Stimulated activated naive CD8-positive, alpha-beta T cell treated with anti-CD3 and anti-CD28 coated beads, Interleukin-15, Interleukin-2, amounts not matched to agents 100 U/mL and 50 U/mL, for 24 hours (primary cell): ENCODE measurements at regions not wholly inside any gene's neighbourhood (a gene's known extent, or its start where the extent isn't known, plus 50 kb on each side); places are given as distances from the start of the nearest gene placed in this dataset.

Experiments used
- ATAC-seq: fragments of 150-1000 bp; cut with Tn5 transposase; one replicate; pipeline ENCODE4 v1.10.0; 2021
- DNase-seq: peaks from one replicate; pipeline ENCODE4 v3.0.0; 2021

DNA sequence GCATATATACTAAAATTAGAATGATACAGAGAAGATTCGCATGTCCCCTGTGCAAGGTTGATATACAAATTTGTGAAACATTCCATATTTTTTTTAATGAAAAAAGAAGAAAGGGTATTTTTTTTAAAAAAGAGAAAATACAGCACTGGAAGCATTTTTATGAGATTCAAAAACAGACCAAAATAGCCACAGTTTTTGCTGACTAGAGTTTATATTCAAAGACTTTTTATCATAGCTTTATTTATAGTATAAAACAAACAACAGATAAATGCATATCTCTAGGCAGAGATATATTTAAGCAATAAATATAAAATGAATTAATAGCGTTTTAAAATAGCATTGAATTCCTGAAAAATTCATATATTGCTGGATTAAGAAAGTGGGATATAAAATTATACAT, 436.5 kb upstream of the ACVR2A start:
- ATAC-seq (no peak), DNase-seq (no peak)

DNA sequence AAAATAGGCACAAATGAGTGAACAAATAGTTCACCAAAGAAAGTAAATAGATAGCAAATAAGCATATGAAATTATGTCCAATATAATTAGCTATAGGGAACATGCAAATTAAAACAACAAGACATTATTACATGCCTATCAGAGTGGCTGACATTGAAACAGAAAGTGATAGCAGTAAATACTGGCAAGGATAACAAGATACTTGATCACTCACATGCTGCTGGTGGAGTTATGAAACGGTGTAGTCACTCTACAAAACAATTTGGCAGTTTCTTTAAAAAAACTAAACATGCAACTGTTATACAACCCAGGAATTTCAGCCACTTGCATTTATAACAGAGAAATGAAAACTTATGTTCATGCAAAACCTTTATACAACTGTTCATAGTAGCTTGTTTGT, 439.2 kb upstream of the ACVR2A start:
- DNase-seq (no peak), ATAC-seq (no peak)

DNA sequence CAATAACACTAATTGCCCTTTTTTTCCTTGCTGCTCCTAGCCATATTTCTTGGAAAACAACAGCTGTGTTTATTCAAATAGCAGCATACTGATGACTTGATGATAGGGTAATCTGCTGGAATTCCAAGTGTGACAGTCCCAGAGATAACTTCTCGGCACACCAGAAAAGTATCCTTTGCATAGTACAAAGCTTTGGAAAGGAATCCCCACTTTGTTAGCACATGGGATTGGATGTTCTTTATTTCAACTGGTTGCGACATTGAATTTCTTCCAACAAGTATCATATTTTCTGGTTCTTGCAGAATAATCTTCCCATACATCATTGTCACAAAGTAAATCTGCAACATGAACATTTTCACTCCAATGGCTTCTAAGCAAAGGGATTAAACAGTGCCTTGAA, 445.8 kb upstream of the ACVR2A start:
- no peak for DNase-seq
- no peak for ATAC-seq

DNA sequence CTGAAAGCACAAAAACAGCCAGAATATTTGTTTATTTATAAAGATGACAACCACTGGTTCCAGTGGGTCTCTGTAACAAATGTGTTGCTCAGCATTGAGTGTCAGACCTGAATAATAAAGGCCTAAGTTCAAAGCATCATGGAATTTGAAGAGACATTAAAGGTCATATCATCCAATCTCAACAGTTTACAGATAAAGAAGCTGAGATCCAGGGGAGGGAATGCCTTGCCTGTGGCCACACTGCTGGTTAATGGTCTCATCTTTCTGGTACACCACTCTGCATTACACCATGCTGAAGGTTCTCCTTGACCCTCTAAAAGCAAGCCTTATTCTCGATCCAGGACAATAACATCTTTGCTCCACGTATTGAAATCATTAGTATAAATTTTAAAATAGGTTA, 446.5 kb upstream of the ACVR2A start:
- ATAC-seq: no peak
- DNase-seq: no peak

DNA sequence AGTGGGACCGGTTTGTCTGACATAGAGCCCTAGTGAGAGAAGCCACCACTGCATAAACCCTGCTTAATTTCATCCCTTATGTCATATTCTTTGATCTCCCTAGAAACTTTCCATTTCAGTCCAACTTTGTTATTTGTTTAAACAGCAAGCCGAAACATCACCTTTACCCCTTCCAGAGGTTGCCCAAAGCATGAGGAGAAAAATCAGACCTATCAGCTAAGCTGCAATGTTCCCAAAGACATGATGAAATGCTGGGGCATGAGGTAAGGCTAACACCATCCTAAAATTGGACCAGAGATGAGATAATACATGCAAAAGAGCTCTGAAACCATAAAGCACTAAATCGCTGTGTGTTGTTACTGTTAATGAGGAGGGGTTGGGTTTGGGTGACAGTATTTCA, 447.9 kb upstream of the ACVR2A start:
- DNase-seq: no peak
- ATAC-seq: no peak

DNA sequence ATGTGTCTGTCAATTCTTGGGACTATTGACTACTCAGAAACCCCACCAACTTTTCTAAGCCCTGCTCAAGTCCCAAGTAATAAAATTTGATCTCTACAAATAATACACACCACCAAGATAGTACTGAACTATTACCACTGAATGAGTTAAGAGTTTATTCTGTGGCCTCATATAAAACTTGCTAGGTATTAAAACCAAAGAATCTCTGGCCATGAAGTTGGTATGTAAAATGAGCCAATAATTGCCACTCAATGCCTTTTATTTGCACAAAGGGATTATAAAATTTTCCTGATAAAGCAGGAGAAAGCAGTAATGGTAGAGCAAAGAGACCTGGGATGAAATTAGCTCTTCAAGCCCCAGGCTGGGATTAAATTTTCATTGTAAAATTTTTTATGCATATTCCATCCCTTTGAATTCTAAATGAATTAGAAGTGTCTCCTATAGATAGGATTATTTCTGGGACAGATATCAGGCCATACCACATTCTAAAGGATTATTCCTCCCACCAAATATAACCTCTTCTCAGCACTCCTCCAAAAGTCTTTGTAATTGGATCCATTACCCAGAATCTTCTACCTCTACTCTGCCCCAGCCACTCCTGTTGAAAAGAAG, 450.5 kb upstream of the ACVR2A start:
- no peak for DNase-seq
- ATAC-seq: no peak

DNA sequence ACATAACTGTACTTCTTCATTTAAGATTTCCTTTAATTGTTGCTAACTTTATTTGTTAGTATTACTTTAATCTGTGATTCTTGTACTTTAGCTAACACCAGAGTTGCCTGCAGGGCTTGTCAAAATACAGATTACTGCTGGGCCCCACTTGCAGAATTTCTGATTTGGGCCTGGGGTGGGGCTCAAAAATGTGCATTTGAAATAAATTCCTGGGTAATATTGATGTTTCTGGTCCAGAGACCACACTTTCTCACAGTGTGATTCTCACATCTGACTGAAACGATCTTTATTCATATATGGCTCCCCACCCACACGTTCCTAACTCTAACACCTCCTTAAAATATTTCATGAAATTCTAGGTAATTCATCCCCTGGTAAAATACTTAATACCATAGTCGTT, 452.6 kb upstream of the ACVR2A start:
- ATAC-seq: no peak

DNA sequence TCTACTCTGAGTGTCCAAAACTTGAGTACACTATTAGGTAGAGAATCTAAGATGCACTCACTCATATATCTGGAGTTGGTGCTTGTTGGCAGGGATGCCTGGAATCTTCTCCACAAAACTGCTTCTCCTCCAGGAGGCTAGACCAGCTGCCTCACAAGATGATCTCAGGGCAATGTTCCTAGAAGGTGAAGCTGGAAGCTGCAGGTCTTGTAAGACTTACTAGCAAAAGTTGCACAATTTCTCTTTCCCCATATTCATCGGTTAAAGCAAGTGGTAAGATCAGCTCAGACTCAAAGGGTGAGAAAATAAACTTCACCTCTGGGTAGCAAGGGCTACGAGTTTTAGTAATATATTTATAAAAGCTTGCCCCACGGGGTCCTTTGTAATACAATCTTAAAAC, 454.4 kb upstream of the ACVR2A start:
- no peak for ATAC-seq
- DNase-seq: no peak

More for the DNA sequence above, 452.6 kb upstream of the ACVR2A start:
- DNase-seq: no peak

DNA sequence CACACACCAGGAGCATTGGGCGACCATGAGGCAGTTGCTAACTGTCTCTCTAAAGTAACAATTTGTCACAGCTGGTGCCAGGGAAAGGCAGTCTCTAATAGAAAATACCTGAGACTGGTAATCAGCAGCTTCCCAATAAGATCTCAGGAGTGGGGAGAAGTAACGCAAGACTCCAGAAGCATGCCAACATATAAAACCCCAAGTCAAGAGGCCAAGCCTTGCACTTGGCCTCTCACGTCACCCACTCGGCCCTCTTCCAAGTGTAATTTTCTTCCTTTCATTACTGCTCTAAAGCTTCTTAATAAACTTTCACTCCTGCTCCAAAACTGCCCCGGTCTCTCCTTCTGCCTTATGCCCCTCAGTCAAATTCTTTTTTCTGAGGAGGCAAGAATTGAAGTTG, 455.6 kb upstream of the ACVR2A start:
- ATAC-seq (no peak), DNase-seq (no peak)

DNA sequence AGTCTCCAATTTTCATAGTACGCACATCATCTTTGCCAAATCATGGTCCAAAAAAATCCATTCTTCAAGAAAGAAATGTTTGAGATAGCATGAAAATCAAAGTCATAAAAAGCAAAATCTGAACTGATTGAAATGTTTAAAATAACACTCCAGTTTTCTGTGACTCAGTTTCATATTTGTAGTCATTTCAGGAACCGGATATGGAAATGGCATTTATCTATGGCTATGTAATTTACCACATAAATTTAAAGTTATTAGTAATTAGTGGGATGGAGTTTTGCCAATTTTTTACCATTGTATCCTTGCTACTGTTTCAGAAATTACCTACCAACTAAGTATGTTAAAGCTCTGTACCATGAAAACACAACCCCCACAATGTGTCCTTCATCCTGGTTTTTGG, 456.6 kb upstream of the ACVR2A start:
- ATAC-seq: no peak
- DNase-seq: no peak

DNA sequence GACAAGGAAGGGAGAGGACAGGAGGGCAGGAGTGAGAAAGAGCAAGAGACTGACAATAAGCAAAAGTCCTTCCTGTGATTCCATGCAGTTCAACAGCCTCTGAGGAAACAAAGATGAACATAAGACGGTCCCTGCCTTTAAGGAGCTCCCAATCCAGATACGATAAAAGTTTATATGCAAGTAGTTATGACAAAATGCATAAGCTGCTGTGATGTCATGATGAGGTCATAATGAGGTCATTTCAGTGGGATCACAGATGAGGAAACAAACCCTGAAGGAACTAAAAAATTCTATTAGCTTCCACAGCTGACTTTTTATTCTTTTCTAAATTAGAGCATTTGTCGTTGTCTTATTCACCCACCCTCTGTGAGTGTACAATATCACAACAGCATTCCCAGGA, 458.5 kb upstream of the ACVR2A start:
- DNase-seq (no peak), ATAC-seq (no peak)

DNA sequence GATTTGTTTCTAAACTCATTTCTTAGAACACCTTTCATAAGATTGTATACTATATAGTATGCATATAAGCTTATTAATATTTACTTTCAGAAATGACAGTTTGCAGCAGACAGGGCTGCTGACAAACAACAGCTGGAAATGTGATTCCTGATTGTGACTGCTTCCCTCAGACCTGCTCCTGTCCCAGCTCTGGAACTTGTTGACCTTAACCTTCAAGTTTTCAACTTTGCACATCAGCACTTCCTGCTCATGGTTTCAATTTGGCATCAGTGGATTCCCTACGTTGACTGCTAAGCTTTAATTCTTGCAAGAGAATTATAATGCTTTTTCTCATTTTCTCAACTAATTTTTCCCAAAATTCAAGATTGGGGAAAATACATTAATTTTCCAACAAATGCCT, 459.2 kb upstream of the ACVR2A start:
- DNase-seq (no peak), ATAC-seq (no peak)

DNA sequence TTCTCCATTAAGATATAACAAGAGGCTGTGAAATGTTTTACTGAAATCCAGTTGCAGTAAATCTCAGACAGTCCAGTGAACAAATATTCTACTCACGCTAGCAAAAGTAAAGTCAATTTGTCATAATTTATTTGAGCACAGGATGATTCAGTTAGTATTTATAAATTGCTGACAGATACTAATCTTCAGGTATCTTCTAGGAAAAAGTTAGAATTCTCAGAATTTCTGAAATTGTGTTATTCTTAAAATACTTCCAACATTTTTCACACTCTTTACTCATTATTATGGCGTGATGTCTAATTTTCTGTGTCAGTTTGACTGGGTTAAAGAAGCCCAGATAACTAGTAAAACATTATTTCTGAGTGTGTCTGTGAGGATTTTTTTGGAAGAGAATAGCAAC, 460.2 kb upstream of the ACVR2A start:
- DNase-seq: no peak

DNA sequence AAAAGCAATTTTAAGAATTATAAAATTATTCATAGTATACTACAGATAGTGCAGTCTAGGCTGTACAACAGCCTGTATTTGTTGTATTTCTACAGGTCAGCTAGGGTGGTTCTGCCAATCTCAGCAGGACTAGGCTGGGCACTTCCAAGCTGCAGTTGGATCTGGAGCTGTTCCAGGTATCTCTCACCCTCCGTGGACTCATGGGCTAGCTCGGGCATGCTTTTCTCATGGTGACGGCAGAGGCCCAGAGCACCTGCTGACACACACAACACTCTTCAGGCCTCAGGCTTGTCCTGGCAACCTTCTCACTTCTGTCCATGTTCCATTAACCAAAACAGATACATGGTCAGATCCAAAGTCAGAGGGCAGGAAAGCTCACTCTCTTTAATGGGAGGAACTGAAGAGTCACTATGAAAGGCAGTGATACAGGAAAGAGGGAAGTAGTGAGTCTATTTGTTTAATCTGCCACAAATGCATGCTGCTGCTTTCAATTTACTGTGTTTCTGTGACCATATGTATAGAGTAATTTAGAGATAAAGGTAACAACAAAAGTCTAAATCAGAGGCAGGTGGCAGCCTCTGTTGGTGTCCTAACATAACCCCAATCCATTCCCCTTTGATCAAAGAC, 462.4 kb upstream of the ACVR2A start:
- ATAC-seq (no peak), DNase-seq (no peak)

More for the DNA sequence above, 460.2 kb upstream of the ACVR2A start:
- no peak for ATAC-seq

DNA sequence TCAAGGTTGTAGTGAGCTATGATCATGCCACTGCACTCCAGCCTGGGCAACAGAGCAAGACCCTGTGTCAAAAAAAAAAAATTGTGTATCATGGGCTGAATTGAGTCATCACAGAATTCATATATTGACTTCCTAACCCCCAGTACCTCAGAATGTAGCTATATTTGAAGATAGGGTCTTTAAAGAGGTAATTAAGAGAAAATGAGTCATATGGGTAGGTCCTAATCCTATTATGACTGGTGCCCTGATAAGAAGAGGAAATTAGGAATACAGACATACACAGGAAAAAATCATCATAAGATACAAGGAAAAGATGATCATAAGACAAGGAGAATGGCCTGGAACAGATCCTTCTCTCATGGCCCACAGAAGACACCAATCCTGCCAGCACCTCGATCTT, 466.4 kb upstream of the ACVR2A start:
- no peak for ATAC-seq
- no peak for DNase-seq

DNA sequence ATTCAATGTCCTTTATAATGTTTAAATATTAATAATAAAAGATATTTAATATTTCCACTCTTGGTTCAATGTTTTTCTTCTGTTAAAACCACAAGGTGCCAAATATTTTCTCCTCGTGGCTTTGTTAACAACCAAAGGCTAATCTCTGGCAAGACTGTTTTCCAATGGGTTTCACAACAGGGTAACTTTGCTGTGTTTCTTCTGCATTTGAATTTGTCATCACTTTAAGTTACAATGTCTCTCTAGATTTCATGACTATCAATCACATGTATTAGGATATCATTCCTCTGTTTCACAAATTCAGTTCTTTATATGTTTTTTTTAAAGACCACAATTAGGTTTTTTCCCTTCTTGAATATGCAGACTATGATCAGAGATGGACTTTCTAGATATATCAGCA, 469.8 kb upstream of the ACVR2A start:
- ATAC-seq (no peak), DNase-seq (no peak)

DNA sequence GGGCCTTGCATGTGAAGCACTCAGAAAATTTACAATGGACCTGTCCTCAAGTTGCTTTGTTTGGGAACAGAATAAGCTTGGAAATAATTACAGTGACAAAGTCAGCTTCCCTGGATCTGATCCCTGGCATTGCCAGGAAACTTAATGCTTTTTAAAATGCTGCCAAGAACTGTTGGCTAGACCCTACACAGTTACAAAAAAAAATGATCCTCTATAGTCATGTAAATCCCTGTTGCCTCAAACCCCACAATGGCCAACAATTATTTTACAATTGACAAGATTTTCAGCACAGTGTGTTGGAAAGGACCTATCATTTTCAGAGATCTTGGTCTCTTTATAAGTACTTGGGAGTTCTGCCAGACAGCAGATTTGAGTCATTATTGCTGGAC, 470.4 kb upstream of the ACVR2A start:
- no peak for ATAC-seq
- DNase-seq: no peak

DNA sequence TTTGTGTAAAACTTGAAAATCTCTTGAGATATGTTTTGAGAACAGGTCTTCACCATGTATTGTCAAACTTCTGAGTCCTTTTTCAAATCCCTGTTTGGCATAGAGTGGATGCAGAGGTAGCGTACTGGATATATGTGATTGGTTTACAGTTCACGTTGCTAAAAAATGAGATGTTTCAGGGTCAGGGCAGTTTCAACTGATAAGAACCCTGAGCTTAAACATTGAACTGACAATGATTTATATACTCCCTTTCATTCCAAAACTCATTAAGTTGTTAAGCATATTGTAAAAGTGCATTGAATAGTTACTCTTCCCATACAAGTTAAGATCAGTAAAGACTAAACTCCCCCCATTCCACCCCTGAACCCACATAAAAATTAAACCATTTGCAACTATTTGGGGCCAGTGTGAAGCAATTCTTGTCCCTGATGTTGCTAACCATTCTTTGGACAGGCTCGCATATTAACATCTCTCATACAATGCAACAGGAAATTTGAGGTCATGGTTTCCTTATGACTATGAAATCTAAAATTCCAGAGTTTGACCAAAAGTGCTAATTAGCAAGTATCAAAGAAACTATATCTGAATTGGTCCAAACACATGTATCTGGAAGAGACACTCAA, 470.9 kb upstream of the ACVR2A start:
- ATAC-seq: no peak
- no peak for DNase-seq

DNA sequence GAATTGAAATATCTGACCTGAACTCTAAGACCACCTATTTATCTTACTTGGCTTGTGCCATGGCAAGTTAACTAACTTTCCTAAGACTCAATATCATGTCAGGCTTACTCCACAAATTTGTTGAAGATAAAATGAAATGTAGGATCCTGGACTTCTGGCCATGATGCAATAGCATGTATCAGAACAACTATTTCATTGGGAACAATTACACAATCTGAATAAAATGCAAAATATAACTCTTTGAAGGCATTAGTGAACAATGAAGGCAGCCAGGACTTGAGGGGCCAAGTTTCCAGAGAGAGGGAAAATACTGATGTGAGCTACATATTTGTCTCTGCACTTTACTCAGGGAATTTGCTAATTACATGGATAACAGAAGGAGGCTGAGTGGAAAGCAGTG, 476.5 kb upstream of the ACVR2A start:
- ATAC-seq (no peak), DNase-seq (no peak)

DNA sequence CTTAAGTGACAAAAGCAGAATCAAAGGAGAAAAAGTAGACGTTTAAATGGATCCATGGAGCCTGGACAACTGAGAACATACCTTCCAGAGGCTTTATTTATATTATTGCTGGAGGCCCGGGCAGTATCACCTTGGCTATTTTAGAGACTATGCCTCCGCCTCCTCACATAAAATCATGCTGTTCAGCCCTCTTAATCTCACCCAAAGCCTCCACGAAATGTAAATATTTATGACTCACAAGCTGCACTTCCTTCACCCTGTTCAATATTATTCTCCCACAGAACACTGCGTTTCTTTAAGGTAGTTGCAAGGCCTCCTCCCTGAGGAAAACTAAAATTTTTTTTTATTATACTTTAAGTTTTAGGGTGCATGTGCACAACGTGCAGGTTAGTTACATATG, 478.6 kb upstream of the ACVR2A start:
- ATAC-seq: no peak

DNA sequence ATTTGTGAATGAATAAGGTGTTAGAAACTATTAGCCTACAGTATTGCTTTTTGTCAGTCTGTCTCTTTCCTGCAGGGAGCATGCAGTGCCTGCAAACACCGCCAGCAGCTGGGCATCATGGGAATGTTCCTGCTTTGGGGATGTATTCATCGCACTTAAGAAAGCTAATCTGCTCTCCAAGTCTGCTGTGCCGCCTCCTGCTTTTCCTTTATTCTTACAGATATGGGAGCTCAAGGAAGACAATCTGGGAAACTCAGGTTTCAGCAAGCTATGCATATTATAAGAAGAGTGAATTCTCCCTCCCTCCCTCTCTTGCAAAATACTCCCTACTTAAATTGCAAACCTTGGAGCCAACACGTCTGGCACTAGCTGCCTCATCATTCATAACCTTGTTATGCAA, 479.2 kb upstream of the ACVR2A start:
- no peak for ATAC-seq
- DNase-seq: no peak

More for the DNA sequence above, 478.6 kb upstream of the ACVR2A start:
- no peak for DNase-seq

DNA sequence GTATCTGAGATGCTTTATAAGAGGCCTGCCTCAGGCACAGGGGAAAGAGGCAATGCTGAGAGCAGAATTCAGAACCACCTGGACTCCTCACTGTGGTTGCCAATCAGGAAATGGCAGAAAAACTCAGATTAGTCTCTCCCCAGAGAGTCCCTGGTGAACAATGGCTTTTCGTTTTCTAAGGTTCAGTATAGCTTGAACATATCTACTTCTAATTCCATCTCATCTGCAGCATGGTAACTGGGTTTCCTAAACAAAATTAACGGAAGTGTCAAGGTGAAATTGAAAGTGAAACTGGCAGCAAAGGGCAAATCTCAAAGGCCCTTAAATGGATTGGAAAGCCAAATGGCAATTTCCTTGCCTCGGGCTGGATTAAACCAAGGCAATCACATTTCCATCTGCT, 480.2 kb upstream of the ACVR2A start:
- no peak for DNase-seq
- ATAC-seq: no peak

DNA sequence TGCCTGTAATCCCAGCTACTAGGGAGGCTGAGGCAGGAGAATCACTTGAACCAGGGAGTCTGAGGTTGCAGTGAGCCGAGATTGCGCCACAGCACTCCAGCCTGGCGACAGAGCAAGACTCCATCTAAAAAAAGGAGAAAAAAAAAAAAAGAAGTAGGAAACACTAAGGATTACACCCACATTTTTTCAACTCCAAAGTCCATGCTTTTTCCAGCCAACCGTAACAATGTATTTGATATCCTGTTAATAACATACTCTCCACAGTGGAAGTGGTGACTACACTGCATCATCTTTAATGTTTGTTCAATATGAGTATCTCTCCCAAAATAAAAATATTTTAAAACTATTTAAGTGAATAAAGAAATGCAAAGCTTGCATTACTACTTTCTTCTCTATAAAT, 481.6 kb upstream of the ACVR2A start:
- DNase-seq (no peak), ATAC-seq (no peak)

DNA sequence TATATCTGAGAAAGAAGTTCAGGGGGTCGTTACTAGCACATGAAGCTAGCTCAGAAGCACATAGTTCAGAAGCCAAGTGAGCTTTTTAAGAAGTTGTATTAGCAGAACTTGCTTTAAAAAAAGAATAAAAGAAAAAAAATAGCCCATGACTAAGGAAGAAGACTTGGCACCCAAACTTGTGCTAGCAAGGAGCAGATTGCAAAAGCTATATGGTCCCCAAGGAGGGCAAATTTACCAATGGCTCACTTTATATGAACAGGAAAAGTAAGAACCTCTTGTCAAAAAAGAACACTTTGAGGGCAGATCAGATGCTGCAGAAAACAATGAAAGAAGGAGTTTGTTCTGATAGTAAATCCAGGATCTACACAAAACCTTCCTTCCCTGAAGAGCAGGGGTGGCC, 486.5 kb upstream of the ACVR2A start:
- no peak for ATAC-seq
- no peak for DNase-seq
